ENCODE measurements at regions not wholly inside any gene's neighbourhood (a gene's known extent, or its start where the extent isn't known, plus 50 kb on each side); places are given as distances from the start of the nearest gene placed in this dataset.

DNA sequence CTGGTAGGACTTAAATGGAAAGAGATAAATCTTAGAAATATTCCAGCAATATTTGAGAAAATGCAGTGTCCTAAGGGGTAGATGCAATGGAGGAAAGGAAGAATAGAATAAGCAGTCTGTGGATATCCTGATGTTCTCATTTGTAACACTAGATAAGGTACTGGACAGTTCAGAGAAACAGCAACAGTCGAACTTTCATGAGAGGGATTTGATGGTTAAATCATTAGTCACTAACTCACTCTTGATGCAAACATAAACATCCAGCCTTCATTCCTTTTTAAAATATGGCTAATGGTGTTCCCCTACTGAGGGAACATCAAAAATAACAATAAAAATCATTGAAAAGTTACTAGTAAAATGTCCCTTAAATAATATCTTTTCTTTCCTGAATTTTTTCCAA lies 211.4 kb upstream of the SLC39A10 start:
- no peak for TF ChIP-seq CTCF (IDR thresholded peaks at IDR 0.05)
- no peak for TF ChIP-seq EZH2 (IDR thresholded peaks at IDR 0.05; ENCODE audit: borderline replicate concordance, insufficient read depth, low read depth, low read length, poor library complexity, severe bottlenecking)

All from B cell (primary cell).